WTC11 (cell line): ENCODE measurements at regions not wholly inside any gene's neighbourhood (a gene's known extent, or its start where the extent isn't known, plus 50 kb on each side); places are given as distances from the start of the nearest gene placed in this dataset.

Experiments
- ATAC-seq: fragments of 200-7000 bp; cut with Tn5 transposase; 2 replicates; pipeline ENCODE4 v1.10.0; 2021; ENCODE audit warnings: mild to moderate bottlenecking, moderate library complexity
- CTCF ChIA-PET: fragments of 300-600 bp; sonication (Branson Sonifier 250); formaldehyde crosslinking; loops from one replicate; lab custom pipeline; 2021; ENCODE audit warnings: antibody characterized with exemption; lab: Charles Lee
- POLR2A ChIA-PET: fragments of 350-600 bp; sonication (Branson Sonifier 250); formaldehyde crosslinking; loops from one replicate; lab custom pipeline; 2021; ENCODE audit warnings: antibody characterized with exemption; lab: Charles Lee
- DNase-seq: peaks from one replicate; pipeline ENCODE4 v3.0.0; 2021; ENCODE audit warnings: low spot score
- H3K27ac Mint-ChIP-seq: 2 replicates; pipeline ENCODE4 v1.8.0; 2021; ENCODE audit warnings: mixed read lengths
- H3K27me3 Mint-ChIP-seq: 2 replicates; pipeline ENCODE4 v1.8.0; 2021; ENCODE audit warnings: low read depth, mild to moderate bottlenecking, moderate library complexity, mixed read lengths
- H3K36me3 Mint-ChIP-seq: 2 replicates; pipeline ENCODE4 v1.8.0; 2021; ENCODE audit warnings: mixed read lengths
- H3K4me1 Mint-ChIP-seq: 2 replicates; pipeline ENCODE4 v1.8.0; 2022; ENCODE audit warnings: mixed read lengths
- H3K4me3 Mint-ChIP-seq: 2 replicates; pipeline ENCODE4 v1.8.0; 2021; ENCODE audit warnings: mild to moderate bottlenecking, moderate library complexity, mixed read lengths
- H3K9me3 Mint-ChIP-seq: 2 replicates; pipeline ENCODE4 v1.8.0; 2021; ENCODE audit warnings: mixed read lengths
- ATF1 ChIP-seq: sonication (generic); formaldehyde crosslinking; IDR thresholded peaks from 2 replicates; pipeline ENCODE4 v1.8.1; 2023; ENCODE audit warnings: mild to moderate bottlenecking, moderate library complexity, missing genetic modification reagents
- CBFB ChIP-seq: sonication (generic); formaldehyde crosslinking; IDR thresholded peaks from 2 replicates; pipeline ENCODE4 v1.8.1; 2022; ENCODE audit warnings: mild to moderate bottlenecking, low read depth, missing genetic modification reagents
- CREM ChIP-seq: sonication (generic); formaldehyde crosslinking; IDR thresholded peaks from 2 replicates; pipeline ENCODE4 v1.8.1; 2022; ENCODE audit warnings: mild to moderate bottlenecking, missing genetic modification reagents, moderate library complexity
- ELF4 ChIP-seq: sonication (generic); formaldehyde crosslinking; IDR thresholded peaks from 2 replicates; pipeline ENCODE4 v1.8.1; 2022; ENCODE audit warnings: low read depth, mild to moderate bottlenecking, moderate library complexity, missing genetic modification reagents
- ETV6 ChIP-seq: sonication (generic); formaldehyde crosslinking; IDR thresholded peaks from 2 replicates; pipeline ENCODE4 v1.8.1; 2022; ENCODE audit warnings: mild to moderate bottlenecking, missing genetic modification reagents
- GABPB1 ChIP-seq: sonication (generic); formaldehyde crosslinking; IDR thresholded peaks from 2 replicates; pipeline ENCODE4 v1.8.1; 2023; ENCODE audit warnings: mild to moderate bottlenecking, missing genetic modification reagents
- HMGA2 ChIP-seq: fragments of 250-450 bp; sonication (Bioruptor Pico); IDR thresholded peaks from 2 replicates; pipeline ENCODE4 v1.4.0; 2021; ENCODE audit warnings: mild to moderate bottlenecking, moderate library complexity
- JAZF1 ChIP-seq: fragments of 250-450 bp; sonication (Bioruptor Pico); IDR thresholded peaks from 2 replicates; pipeline ENCODE4 v1.9.0; 2021; ENCODE audit warnings: moderate library complexity, mild to moderate bottlenecking, inconsistent platforms
- KAT7 ChIP-seq: sonication (generic); formaldehyde crosslinking; IDR thresholded peaks from 2 replicates; pipeline ENCODE4 v1.8.1; 2023; ENCODE audit warnings: missing genetic modification reagents, mild to moderate bottlenecking, borderline replicate concordance
- NFE2L1 ChIP-seq: sonication (generic); formaldehyde crosslinking; IDR thresholded peaks from 2 replicates; pipeline ENCODE4 v1.8.1; 2023; ENCODE audit warnings: missing genetic modification reagents
- NR2C2 ChIP-seq: sonication (generic); formaldehyde crosslinking; IDR thresholded peaks from 2 replicates; pipeline ENCODE4 v1.8.0; 2022; ENCODE audit warnings: mild to moderate bottlenecking, missing genetic modification reagents
- TCF7 ChIP-seq: sonication (generic); formaldehyde crosslinking; IDR thresholded peaks from 2 replicates; pipeline ENCODE4 v1.8.0; 2022; ENCODE audit warnings: mild to moderate bottlenecking, low read depth, missing genetic modification reagents, moderate library complexity
- TF ChIP-seq, protein P1 (sequence below): sonication (generic); formaldehyde crosslinking; IDR thresholded peaks from 2 replicates; pipeline ENCODE4 v1.8.0; 2023; ENCODE audit warnings: missing genetic modification reagents
- TF ChIP-seq, protein P2 (sequence below): sonication (generic); formaldehyde crosslinking; IDR thresholded peaks from 2 replicates; pipeline ENCODE4 v1.8.1; 2022; ENCODE audit warnings: missing genetic modification reagents, borderline replicate concordance
- TF ChIP-seq, protein P3 (sequence below): sonication (generic); formaldehyde crosslinking; IDR thresholded peaks from 2 replicates; pipeline ENCODE4 v1.8.1; 2023; ENCODE audit warnings: mild to moderate bottlenecking, missing genetic modification reagents
- TF ChIP-seq, protein P4 (sequence below): sonication (generic); formaldehyde crosslinking; IDR thresholded peaks from 2 replicates; pipeline ENCODE4 v1.8.1; 2022; ENCODE audit warnings: mild to moderate bottlenecking, missing genetic modification reagents, moderate library complexity, borderline replicate concordance
- TF ChIP-seq, protein P5 (sequence below): sonication (generic); formaldehyde crosslinking; IDR thresholded peaks from 2 replicates; pipeline ENCODE4 v1.8.1; 2022; ENCODE audit warnings: low read depth, missing genetic modification reagents, borderline replicate concordance
- TF ChIP-seq, protein P6 (sequence below): sonication (generic); formaldehyde crosslinking; IDR thresholded peaks from 2 replicates; pipeline ENCODE4 v1.8.1; 2022; ENCODE audit warnings: mild to moderate bottlenecking, moderate library complexity, missing genetic modification reagents

DNA sequence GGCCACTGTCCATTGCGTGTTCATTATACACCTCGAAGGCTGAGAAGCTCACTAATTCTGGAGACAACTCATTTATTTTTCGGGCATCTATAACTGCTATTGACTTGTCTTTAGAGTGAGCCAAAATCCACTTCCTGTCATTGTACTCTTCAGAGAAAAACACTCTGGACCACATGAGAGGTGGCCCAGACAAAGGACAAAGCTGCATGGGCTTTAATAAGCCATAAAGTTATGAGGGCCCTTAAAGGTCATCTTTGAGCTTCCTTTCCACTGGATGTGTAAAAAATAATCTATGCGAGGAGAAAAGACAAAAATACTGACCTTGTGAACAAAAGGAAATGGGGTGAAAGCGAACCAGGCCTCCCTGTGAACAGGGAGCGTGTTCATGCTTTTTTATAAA, 63.5 kb upstream of the ZC3H12C start (continued):
- TF ChIP-seq, protein P1, sequence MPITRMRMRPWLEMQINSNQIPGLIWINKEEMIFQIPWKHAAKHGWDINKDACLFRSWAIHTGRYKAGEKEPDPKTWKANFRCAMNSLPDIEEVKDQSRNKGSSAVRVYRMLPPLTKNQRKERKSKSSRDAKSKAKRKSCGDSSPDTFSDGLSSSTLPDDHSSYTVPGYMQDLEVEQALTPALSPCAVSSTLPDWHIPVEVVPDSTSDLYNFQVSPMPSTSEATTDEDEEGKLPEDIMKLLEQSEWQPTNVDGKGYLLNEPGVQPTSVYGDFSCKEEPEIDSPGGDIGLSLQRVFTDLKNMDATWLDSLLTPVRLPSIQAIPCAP (CRISPR knock-in tag) = no peak
- TF ChIP-seq, protein P2, sequence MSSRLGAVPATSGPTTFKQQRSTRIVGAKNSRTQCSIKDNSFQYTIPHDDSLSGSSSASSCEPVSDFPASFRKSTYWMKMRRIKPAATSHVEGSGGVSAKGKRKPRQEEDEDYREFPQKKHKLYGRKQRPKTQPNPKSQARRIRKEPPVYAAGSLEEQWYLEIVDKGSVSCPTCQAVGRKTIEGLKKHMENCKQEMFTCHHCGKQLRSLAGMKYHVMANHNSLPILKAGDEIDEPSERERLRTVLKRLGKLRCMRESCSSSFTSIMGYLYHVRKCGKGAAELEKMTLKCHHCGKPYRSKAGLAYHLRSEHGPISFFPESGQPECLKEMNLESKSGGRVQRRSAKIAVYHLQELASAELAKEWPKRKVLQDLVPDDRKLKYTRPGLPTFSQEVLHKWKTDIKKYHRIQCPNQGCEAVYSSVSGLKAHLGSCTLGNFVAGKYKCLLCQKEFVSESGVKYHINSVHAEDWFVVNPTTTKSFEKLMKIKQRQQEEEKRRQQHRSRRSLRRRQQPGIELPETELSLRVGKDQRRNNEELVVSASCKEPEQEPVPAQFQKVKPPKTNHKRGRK = no peak
- TF ChIP-seq KAT7 (CRISPR knock-in tag) = no peak
- no peak for TF ChIP-seq NFE2L1 (CRISPR knock-in tag)
- TF ChIP-seq ATF1 (CRISPR knock-in tag) = no peak
- no peak for TF ChIP-seq TCF7 (CRISPR knock-in tag)
- TF ChIP-seq CREM (CRISPR knock-in tag) = no peak
- TF ChIP-seq ETV6 = no peak
- TF ChIP-seq JAZF1 (CRISPR knock-in tag) = no peak
- no peak for TF ChIP-seq CBFB (CRISPR knock-in tag)

DNA sequence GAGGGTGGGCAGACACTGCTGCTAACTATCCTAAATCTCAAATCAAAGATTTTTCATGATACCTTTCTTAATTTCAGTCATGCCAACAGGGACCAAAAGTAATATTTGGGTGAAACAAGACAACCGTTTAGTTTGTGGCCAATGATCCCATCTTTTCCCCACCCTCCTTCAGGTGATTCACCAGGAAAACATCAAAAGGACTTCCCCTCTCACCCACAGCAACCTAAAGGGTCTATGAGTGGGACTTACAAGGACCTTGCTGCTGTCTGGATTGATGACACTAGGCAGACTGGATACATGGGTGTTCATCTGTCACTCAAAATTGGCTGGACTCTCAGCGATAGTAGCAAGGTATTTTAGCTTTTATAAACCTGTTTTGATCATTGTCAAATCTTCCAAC, 62.0 kb upstream of the ZC3H12C start:
- Mint-ChIP-seq H3K36me3 (no peaks in the 10 kb centered on the region), H3K4me3 (no peak overlapping the region), H3K4me1 (peaks cover 3% of the 10 kb centered on the region; the same call in 1 of the 2 replicates), H3K27ac (no peak overlapping the region), H3K9me3 (no peaks in the 10 kb centered on the region; the same call in 1 of the 2 replicates), H3K27me3 (no peaks in the 10 kb centered on the region)
- DNase-seq (no peak), ATAC-seq (no peak)
- TF ChIP-seq GABPB1 = no peak
- ChIA-PET CTCF (no interaction called here), POLR2A (no interaction called here)

DNA sequence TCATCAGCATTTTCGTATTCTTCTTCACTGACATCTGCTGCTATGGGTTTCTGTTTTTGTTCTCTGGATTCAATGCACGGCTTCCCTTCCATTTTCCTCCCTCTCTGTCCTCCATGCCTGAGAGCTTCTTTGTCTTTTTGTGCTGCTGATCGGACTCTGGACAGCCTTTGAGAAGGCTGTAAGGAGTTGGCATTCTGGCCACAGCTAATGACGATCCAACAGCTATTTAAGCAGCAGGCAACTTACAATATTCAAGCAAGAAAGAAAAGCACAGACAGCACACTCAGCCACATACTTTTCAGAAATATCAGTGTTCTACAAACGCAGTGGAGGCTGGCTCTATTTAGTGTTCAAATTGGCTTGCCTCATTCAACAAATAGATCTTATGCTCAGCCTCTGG, 60.9 kb upstream of the ZC3H12C start:
- Mint-ChIP-seq H3K36me3 (no peaks in the 10 kb centered on the region), H3K4me3 (no peak overlapping the region), H3K4me1 (peaks cover 1% of the 10 kb centered on the region; the same call in 1 of the 2 replicates)
- peak; percentile 12; the same call in 1 of the 2 replicates for TF ChIP-seq HMGA2
- TF ChIP-seq, protein P3, sequence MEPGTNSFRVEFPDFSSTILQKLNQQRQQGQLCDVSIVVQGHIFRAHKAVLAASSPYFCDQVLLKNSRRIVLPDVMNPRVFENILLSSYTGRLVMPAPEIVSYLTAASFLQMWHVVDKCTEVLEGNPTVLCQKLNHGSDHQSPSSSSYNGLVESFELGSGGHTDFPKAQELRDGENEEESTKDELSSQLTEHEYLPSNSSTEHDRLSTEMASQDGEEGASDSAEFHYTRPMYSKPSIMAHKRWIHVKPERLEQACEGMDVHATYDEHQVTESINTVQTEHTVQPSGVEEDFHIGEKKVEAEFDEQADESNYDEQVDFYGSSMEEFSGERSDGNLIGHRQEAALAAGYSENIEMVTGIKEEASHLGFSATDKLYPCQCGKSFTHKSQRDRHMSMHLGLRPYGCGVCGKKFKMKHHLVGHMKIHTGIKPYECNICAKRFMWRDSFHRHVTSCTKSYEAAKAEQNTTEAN (CRISPR knock-in tag) = no peak
- TF ChIP-seq, all 79 proteins: peak for 1
- DNase-seq (no peak), ATAC-seq (no peak)
- ChIA-PET POLR2A (no interaction called here), CTCF (no interaction called here)
- Mint-ChIP-seq H3K9me3 (no peaks in the 10 kb centered on the region; the same call in 1 of the 2 replicates), H3K27me3 (no peaks in the 10 kb centered on the region), H3K27ac (no peak overlapping the region)

DNA sequence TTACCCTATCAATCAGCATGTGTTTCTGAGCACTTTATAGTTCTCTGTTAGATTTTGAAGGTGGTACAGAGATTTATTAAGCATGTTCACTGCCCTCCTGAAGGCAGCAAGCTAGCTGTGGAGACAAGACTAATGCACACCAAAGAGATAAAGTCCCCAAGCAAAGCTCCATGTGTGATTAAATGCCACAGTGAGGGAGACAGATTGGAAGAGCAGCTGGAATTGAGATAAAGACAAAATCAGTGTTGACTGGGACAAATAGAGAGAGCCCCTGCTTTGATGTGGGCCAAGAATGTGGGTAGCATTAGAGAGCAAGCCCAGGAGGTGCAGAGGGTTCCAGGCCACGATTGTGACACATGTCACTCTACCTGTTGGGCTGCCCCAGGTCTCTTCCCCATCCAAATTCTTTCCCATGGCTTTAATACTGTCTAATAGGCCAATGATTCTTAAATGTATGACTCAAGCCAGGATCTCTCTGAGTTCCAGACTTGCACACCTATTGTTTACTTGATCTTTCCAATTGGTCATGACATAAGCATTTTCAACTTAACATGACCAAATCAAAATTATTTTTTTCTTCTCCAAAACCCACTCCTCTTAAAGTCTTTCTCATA, 60.1 kb upstream of the ZC3H12C start:
- H3K4me1 Mint-ChIP-seq = peaks cover 1% of the 10 kb centered on the region; the same call in 1 of the 2 replicates
- H3K4me3 Mint-ChIP-seq = no peak overlapping the region
- no peaks in the 10 kb centered on the region for H3K36me3 Mint-ChIP-seq
- no peaks in the 10 kb centered on the region for H3K27me3 Mint-ChIP-seq
- TF ChIP-seq ELF4 (CRISPR knock-in tag) (no peak), NR2C2 (CRISPR knock-in tag) (no peak), NFE2L1 (CRISPR knock-in tag) (no peak)
- TF ChIP-seq, protein P4, sequence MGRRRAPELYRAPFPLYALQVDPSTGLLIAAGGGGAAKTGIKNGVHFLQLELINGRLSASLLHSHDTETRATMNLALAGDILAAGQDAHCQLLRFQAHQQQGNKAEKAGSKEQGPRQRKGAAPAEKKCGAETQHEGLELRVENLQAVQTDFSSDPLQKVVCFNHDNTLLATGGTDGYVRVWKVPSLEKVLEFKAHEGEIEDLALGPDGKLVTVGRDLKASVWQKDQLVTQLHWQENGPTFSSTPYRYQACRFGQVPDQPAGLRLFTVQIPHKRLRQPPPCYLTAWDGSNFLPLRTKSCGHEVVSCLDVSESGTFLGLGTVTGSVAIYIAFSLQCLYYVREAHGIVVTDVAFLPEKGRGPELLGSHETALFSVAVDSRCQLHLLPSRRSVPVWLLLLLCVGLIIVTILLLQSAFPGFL (CRISPR knock-in tag) = no peak
- TF ChIP-seq, protein P5, sequence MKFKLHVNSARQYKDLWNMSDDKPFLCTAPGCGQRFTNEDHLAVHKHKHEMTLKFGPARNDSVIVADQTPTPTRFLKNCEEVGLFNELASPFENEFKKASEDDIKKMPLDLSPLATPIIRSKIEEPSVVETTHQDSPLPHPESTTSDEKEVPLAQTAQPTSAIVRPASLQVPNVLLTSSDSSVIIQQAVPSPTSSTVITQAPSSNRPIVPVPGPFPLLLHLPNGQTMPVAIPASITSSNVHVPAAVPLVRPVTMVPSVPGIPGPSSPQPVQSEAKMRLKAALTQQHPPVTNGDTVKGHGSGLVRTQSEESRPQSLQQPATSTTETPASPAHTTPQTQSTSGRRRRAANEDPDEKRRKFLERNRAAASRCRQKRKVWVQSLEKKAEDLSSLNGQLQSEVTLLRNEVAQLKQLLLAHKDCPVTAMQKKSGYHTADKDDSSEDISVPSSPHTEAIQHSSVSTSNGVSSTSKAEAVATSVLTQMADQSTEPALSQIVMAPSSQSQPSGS = no peak
- TF ChIP-seq, protein P3 (CRISPR knock-in tag) = no peak
- TF ChIP-seq, protein P6, sequence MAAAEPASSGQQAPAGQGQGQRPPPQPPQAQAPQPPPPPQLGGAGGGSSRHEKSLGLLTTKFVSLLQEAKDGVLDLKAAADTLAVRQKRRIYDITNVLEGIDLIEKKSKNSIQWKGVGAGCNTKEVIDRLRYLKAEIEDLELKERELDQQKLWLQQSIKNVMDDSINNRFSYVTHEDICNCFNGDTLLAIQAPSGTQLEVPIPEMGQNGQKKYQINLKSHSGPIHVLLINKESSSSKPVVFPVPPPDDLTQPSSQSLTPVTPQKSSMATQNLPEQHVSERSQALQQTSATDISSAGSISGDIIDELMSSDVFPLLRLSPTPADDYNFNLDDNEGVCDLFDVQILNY (CRISPR knock-in tag) = no peak
- ChIA-PET CTCF (no interaction called here), POLR2A (no interaction called here)
- no peaks in the 10 kb centered on the region; the same call in 1 of the 2 replicates for H3K9me3 Mint-ChIP-seq
- no peak overlapping the region for H3K27ac Mint-ChIP-seq
- ATAC-seq (no peak), DNase-seq (no peak)
